ENCODE measurements at regions not wholly inside any gene's neighbourhood (a gene's known extent, or its start where the extent isn't known, plus 50 kb on each side); places are given as distances from the start of the nearest gene placed in this dataset.
"Not testable (repeated sequence)": the region's sequence is repeated elsewhere in the genome, so short reads cannot be mapped to it uniquely, and the experiment has no call there.

DNA sequence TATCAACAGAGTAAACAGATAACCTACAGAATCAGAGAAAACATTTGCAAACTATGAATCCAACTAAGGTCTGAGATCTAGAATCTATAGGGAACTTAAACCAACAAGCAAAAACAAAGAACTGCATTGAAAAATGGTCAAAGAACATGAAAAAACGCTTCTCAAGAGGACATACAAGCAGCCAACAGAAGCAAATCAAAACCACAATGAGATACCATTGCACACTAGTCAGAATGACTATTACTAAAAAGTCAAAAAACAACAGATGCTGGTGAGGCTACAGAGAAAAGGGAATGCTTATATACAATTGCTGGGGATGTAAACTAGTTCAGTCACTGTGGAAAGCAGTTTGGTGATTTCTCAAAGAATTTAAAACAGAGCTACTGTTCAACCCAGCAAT lies 255.7 kb downstream of the TMEM47 start:
- DNase-seq, result no peak

DNA sequence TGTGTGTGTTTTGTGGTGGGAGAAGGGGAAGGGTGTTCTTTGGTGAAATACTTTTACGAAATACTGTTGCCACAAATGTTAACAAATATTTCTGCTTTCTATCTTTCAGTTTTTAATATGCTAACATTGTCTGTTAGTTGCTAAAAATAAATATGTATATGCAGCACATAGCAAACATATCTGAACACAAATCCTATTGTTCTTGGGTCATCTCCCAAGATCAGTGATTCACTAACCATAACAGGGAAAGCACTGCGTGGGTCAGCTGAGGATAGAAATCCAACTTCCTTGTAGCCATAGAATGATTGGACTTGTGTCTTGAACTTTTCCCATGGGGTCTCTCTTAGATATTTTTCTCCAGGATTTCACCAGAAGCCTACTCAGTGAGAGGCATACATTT lies 250.3 kb upstream of the FAM47A start:
- DNase-seq, result no peak

DNA sequence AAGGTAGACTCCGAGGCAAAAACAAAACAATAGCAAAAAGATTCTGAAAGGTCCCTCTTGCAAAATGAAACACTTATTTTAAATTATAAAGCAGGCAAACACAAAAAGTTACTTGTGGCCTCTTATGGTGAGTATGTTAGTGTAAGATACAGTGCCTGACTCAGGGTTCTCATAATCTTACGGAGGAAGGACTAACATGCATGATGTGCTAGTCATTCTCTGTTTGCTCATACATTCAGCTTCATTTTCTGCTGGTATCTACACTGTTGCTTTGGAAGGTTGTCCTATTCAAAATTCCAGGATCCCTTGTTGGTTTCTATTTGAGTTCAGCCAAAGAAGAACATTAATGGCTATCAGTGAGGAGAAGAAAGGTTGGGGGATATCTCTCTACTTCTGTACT lies 249.1 kb upstream of the FAM47A start:
- no peak for DNase-seq

- DNase-seq, result no peak
Observed at GRCh38 chrX:34379891-34380290, 247.8 kb upstream of the FAM47A start.

GRCh38 chrX:34377645-34378044 lies 245.5 kb upstream of the FAM47A start:
- no peak for DNase-seq

DNA sequence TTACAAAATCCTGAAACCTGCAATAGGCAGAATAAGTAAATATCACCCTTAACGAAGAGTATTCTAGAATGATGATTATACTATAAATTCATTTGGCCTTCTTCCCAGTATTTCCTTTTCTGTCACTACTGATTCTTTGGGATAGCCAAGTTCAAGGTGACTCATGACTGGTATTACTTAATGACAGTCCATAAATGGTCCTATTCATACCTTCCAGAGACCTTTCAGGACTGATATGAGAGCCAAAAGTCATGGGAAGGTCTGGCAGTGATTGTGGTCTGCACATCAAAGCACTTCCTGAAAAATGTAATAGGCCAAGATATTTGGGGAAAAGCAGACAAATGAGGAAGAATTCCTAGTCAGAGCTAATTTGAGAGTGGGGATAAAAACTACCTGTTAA lies 239.6 kb upstream of the FAM47A start:
- no peak for DNase-seq

DNA sequence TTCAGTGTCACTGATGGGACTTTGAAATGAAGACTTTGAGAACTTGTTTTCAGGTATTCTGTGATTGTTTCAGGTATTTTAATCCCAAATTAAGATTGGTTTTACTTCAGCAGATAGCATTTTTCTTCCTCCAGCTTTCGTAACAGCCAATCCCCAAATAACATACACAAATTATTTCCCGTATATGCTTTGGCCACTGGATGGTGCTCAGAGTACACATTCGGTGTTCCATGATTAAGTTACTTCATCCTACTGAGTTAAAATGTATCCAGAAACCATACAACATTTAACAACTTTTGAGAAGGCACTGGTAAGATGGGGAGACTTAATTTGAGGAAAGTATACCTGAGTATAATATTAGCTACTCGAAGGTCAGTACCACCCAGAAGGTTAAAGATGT lies 233.4 kb upstream of the FAM47A start:
- DNase-seq, result no peak

DNA sequence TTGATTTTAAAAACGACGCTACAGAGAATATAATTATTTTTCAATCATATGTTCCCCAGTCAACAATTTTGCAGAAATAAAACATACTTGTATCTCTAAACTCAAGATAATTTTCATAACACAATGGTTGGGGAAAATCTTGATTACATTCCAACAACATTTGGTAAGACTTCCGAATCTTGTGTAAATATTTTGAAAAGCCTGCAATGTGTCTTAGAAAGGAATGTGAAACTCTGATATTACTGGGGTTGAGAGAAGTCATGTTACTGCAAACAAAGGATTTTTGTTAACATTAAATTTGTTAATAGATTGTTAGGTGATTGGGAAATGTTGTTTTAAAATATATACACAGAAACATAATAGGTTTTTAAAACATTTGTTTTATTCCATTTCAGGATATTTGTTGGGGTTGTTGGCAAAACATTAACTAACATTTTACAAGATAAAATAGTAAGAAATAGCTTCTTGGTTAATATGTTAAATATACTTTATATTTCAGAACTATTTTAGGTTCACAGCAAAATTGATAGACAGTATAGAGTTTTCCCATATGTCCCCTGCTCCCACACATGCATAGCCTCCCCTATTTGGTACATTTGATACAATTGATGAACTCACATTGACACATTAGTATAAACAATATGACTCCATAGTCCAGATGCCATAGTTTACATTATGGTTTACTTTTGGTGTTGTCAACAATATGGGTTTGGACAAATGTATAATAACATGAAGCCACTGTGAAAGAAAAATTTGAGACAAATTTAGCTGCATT lies 218.6 kb upstream of the FAM47A start:
- no peak for DNase-seq

GRCh38 chrX:34343001-34343400 lies 210.9 kb upstream of the FAM47A start:
- DNase-seq, result no peak

- no peak for DNase-seq
Observed at GRCh38 chrX:34341814-34342213, 209.7 kb upstream of the FAM47A start.

GRCh38 chrX:34341258-34341657 lies 209.1 kb upstream of the FAM47A start:
- DNase-seq, result no peak

- no peak for DNase-seq
Observed at GRCh38 chrX:34338046-34338445, 205.9 kb upstream of the FAM47A start.

DNA sequence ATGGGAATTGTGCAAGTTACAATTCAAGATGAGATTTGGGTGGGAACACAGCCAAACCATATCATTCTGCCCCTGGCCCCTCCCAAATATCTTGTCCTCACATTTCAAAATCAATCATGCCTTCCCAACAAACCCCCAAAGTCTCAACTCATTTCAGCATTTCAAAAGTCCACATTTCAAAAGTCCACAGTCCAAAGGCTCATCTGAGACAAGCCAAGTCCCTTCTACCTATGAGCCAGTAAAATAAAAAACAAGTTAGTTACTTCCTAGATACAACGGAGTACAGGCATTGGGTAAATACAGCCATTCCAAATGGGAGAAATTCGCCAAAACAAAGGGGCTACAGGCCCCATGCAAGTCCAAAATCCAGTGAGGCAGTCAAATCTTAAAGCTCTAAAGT lies 203.3 kb upstream of the FAM47A start:
- not testable (repeated sequence) for DNase-seq

DNA sequence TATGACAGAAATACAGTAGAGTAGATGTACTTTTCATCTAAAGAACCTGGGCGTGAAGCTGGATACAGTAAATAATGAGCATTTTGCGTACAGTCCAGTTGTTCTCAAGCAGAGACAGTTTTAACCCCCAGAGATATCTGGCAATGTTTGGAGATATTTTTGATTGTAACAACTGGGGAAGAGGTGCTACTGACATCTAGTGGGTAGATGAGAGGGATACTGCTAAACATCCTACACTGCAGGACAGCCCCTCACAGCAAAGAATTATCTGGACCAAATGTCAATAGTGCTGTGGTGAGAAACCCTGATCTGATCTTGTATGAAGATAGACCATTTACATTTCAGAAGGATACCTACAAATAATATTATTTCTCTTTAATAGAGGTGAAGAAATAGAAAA lies 200.2 kb upstream of the FAM47A start:
- no peak for DNase-seq

- no peak for DNase-seq
Observed at GRCh38 chrX:34325460-34325859, 193.3 kb upstream of the FAM47A start.

DNA sequence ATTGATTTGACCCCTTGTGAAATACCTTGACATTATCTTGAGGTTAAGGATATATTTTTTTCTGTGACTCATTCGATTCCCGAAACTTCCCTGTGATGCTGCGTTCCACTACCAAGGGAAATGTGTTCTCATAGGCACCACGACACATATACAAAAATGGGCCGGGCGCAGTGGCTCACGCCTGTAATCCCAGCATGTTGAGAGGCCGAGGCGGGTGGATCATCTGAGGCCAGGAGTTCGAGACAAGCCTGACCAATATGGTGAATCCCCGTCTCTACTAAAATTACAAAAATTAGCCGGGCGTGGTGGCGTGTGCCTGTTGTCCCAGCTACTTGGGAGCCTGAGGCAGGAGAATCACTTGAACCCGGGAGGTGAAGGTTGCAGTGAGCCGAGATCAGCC lies 188.3 kb upstream of the FAM47A start:
- DNase-seq, result not testable (repeated sequence)

- peak; percentile 25 to 30 (median 27) for DNase-seq
Observed at GRCh38 chrX:34300871-34301270, 168.8 kb upstream of the FAM47A start.

GRCh38 chrX:34299451-34299967 lies 167.4 kb upstream of the FAM47A start:
- DNase-seq, result no peak

- DNase-seq, result no peak
Observed at GRCh38 chrX:34294665-34295064, 162.6 kb upstream of the FAM47A start.

GRCh38 chrX:34288782-34289181 lies 156.7 kb upstream of the FAM47A start:
- no peak for DNase-seq

- DNase-seq, result no peak
Observed at GRCh38 chrX:34279866-34280560, 147.9 kb upstream of the FAM47A start.

- DNase-seq, result no peak
Observed at GRCh38 chrX:34275699-34276098, 143.6 kb upstream of the FAM47A start.

- no peak for DNase-seq
Observed at GRCh38 chrX:34270434-34270833, 138.3 kb upstream of the FAM47A start.

DNA sequence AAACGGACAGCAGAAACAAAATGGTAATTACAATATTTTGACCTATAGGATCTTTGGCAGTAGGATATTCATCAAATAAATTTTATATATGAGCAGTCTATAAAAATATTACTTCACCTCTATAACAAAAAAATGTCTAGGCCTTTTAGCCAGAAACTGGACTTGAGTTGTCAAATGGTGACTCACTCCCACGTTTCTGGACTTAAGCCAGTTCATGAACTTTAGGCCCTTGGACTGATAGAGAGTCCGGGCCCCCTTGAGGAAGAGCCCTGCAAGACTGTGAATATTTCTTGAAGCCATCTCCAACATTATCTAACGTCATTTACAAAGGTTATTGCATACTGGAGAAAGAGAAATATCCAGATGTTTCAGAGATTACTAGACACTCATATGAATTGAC lies 106.8 kb upstream of the FAM47A start:
- DNase-seq, result no peak
